ENCODE measurements at regions not wholly inside any gene's neighbourhood (a gene's known extent, or its start where the extent isn't known, plus 50 kb on each side); places are given as distances from the start of the nearest gene placed in this dataset.

GRCh38 chr7:41633690-41634089, 69.2 kb downstream of the INHBA start:
- TF ChIP-seq, protein P1, sequence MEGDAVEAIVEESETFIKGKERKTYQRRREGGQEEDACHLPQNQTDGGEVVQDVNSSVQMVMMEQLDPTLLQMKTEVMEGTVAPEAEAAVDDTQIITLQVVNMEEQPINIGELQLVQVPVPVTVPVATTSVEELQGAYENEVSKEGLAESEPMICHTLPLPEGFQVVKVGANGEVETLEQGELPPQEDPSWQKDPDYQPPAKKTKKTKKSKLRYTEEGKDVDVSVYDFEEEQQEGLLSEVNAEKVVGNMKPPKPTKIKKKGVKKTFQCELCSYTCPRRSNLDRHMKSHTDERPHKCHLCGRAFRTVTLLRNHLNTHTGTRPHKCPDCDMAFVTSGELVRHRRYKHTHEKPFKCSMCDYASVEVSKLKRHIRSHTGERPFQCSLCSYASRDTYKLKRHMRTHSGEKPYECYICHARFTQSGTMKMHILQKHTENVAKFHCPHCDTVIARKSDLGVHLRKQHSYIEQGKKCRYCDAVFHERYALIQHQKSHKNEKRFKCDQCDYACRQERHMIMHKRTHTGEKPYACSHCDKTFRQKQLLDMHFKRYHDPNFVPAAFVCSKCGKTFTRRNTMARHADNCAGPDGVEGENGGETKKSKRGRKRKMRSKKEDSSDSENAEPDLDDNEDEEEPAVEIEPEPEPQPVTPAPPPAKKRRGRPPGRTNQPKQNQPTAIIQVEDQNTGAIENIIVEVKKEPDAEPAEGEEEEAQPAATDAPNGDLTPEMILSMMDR (IDR thresholded peaks at IDR 0.05; ENCODE audit: insufficient read depth, low read depth, low read length, missing control alignments): no peak
- no peak overlapping the region for H3K4me3 ChIP-seq (ENCODE audit: low read length)
- DNase-seq (ENCODE audit: low read depth): no peak

GRCh38 chr7:41630741-41631140, 72.1 kb downstream of the INHBA start:
- TF ChIP-seq, protein P1 (IDR thresholded peaks at IDR 0.05; ENCODE audit: insufficient read depth, low read depth, low read length, missing control alignments): no peak
- H3K4me3 ChIP-seq (ENCODE audit: low read length): no peak overlapping the region
- no peak for DNase-seq (ENCODE audit: low read depth)

DNA sequence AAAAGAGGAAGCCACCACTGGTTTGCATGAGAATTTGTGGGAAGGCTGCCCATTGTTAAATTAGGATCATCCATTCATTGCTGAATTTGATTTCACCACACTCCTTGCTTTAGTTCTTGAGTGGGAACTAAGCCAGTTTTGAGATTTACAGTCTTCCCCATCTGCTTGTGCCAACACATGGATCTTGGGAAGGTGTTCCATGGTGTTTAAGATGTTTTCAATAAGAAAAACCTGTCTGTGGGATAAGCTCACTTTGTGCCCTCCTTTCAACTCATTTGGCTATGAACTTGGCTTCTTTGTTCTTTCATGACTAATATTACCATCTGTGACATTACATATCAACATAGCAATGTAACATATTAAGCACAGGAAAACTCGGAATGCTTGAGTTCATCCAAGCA, 73.2 kb downstream of the INHBA start:
- H3K4me3 ChIP-seq (ENCODE audit: low read length): no peak overlapping the region
- DNase-seq (ENCODE audit: low read depth): no peak
- TF ChIP-seq, protein P1 (IDR thresholded peaks at IDR 0.05; ENCODE audit: insufficient read depth, low read depth, low read length, missing control alignments): no peak

GRCh38 chr7:41628901-41629300, 74.0 kb downstream of the INHBA start:
- DNase-seq (ENCODE audit: low read depth): peak; percentile 72
- TF ChIP-seq, protein P1 (IDR thresholded peaks at IDR 0.05; ENCODE audit: insufficient read depth, low read depth, low read length, missing control alignments): no peak
- no peak overlapping the region for H3K4me3 ChIP-seq (ENCODE audit: low read length)

GRCh38 chr7:41627645-41628298, 75.1 kb downstream of the INHBA start:
- DNase-seq (ENCODE audit: low read depth): no peak
- H3K4me3 ChIP-seq (ENCODE audit: low read length): no peak overlapping the region
- TF ChIP-seq, protein P1 (IDR thresholded peaks at IDR 0.05; ENCODE audit: insufficient read depth, low read depth, low read length, missing control alignments): no peak

DNA sequence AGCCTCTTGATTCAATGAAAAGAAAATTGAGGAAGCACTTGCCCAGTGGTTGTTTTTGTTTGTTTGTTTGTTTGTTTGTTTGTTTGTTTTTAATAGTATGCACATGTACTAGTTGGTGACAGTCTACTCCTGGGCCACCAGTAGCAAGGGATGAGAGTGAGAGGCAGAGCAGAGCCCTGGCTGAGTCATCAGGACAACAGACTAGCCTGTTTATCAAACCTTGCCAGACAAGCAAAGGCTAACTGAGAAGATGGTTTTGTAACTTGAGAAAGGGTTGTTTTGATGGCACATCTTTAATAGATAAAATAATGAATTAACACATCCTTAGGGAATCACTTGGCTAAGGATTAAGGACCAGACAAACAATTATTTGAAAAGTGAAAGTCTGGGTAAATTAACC, 78.1 kb downstream of the INHBA start:
- no peak overlapping the region for H3K4me3 ChIP-seq (ENCODE audit: low read length)
- TF ChIP-seq, protein P1 (IDR thresholded peaks at IDR 0.05; ENCODE audit: insufficient read depth, low read depth, low read length, missing control alignments): no peak
- peak; percentile 74 for DNase-seq (ENCODE audit: low read depth)
